ENCODE measurements at regions not wholly inside any gene's neighbourhood (a gene's known extent, or its start where the extent isn't known, plus 50 kb on each side); places are given as distances from the start of the nearest gene placed in this dataset.

GRCh38 chr4:100022792-100023222 is 72.7 kb upstream of the H2AZ1 start:
- CTCF ChIA-PET, result interaction anchor here (1.1 to 1.9 kb wide), 3 partner anchors 12 to 24 kb away, joined by 3 to 6 read pairs (median 3); no protein-coding TSS in a partner anchor
- POLR2A ChIA-PET, result no interaction called here
- TF ChIP-seq CTCF (IDR thresholded peaks at IDR 0.05; ENCODE audit: control extremely low read depth, extremely low read depth, low read depth, missing control alignments), result no peak
- no peak for DNase-seq (ENCODE audit: extremely low spot score)

GRCh38 chr4:100019821-100020220 is 69.7 kb upstream of the H2AZ1 start:
- POLR2A ChIA-PET, result no interaction called here
- TF ChIP-seq CTCF (IDR thresholded peaks at IDR 0.05; ENCODE audit: control extremely low read depth, extremely low read depth, low read depth, missing control alignments), result no peak
- DNase-seq (ENCODE audit: extremely low spot score), result no peak
- CTCF ChIA-PET, result no interaction called here

GRCh38 chr4:100017637-100018310 is 67.7 kb upstream of the H2AZ1 start:
- peak; percentile 10 for DNase-seq (ENCODE audit: extremely low spot score)
- ChIA-PET POLR2A (interaction anchor here (1.2 kb wide), 1 partner anchor 20 kb away, joined by 4 read pairs; no protein-coding TSS in a partner anchor), CTCF (interaction anchor here (1.0 to 2.0 kb wide), 3 partner anchors 9 to 76 kb away, joined by 3 to 5 read pairs (median 4); no protein-coding TSS in a partner anchor)
- no peak for TF ChIP-seq CTCF (IDR thresholded peaks at IDR 0.05; ENCODE audit: control extremely low read depth, extremely low read depth, low read depth, missing control alignments)

GRCh38 chr4:100016191-100016590 is 66.1 kb upstream of the H2AZ1 start:
- POLR2A ChIA-PET, result interaction anchor here (0.7 to 1.2 kb wide), 2 partner anchors 18 to 330 kb away, joined by 3 to 4 read pairs; no protein-coding TSS in a partner anchor
- TF ChIP-seq CTCF (IDR thresholded peaks at IDR 0.05; ENCODE audit: control extremely low read depth, extremely low read depth, low read depth, missing control alignments), result no peak
- DNase-seq (ENCODE audit: extremely low spot score), result no peak
- CTCF ChIA-PET, result interaction anchor here (1.0 kb wide), 1 partner anchor 11 kb away, joined by 3 read pairs; no protein-coding TSS in a partner anchor

GRCh38 chr4:100014616-100015015 is 64.5 kb upstream of the H2AZ1 start:
- no peak for DNase-seq (ENCODE audit: extremely low spot score)
- TF ChIP-seq CTCF (IDR thresholded peaks at IDR 0.05; ENCODE audit: control extremely low read depth, extremely low read depth, low read depth, missing control alignments), result no peak
- POLR2A ChIA-PET, result no interaction called here
- CTCF ChIA-PET, result no interaction called here

- DNase-seq (ENCODE audit: extremely low spot score), result no peak
- no peak for TF ChIP-seq CTCF (IDR thresholded peaks at IDR 0.05; ENCODE audit: control extremely low read depth, extremely low read depth, low read depth, missing control alignments)
- CTCF ChIA-PET, result interaction anchor here (1.0 to 2.8 kb wide), 8 partner anchors 8 to 84 kb away, joined by 3 to 11 read pairs (median 6); no protein-coding TSS in a partner anchor
- POLR2A ChIA-PET, result no interaction called here
Measured at GRCh38 chr4:100009490-100009889, 59.4 kb upstream of the H2AZ1 start.

Measured in GM10248 (cell line).